Activated T-helper 2 cell treated with anti-CD3 and anti-CD28 coated beads, Interferon-gamma antibody, Interleukin-2, Interleukin-4, amounts not matched to agents 10 μg/mL and 5 μg/mL and 100 μg/mL, durations not matched to agents 14 hours and 24 hours and 36 hours (primary cell): ENCODE measurements at regions not wholly inside any gene's neighbourhood (a gene's known extent, or its start where the extent isn't known, plus 50 kb on each side); places are given as distances from the start of the nearest gene placed in this dataset.
"Not testable (repeated sequence)": the region's sequence is repeated elsewhere in the genome, so short reads cannot be mapped to it uniquely, and the experiment has no call there.

ENCODE experiments used
- DNase-seq: peaks from one replicate; pipeline ENCODE4 v3.0.0; 2021; ENCODE audit warnings: low spot score
- H3K27ac Mint-ChIP-seq: one replicate; pipeline ENCODE4 v1.8.0; 2021; ENCODE audit warnings: mixed read lengths
- H3K27me3 Mint-ChIP-seq: one replicate; pipeline ENCODE4 v1.8.0; 2021; ENCODE audit warnings: low read depth, mixed read lengths
- H3K36me3 Mint-ChIP-seq: one replicate; pipeline ENCODE4 v1.8.0; 2021; ENCODE audit warnings: low read depth, mixed read lengths
- H3K4me1 Mint-ChIP-seq: one replicate; pipeline ENCODE4 v1.8.0; 2021; ENCODE audit warnings: low read depth, mixed read lengths
- H3K4me3 Mint-ChIP-seq: one replicate; pipeline ENCODE4 v1.8.0; 2021; ENCODE audit warnings: low read depth, mild to moderate bottlenecking, moderate library complexity, mixed read lengths
- H3K9me3 Mint-ChIP-seq: one replicate; pipeline ENCODE4 v1.8.0; 2021; ENCODE audit warnings: mixed read lengths
- intact Hi-C: fragments of 100-400 bp; cut with micrococcal nuclease; formaldehyde crosslinking; loops from one replicate; pipeline ENCODE4 v1.15.1; 2023

DNA sequence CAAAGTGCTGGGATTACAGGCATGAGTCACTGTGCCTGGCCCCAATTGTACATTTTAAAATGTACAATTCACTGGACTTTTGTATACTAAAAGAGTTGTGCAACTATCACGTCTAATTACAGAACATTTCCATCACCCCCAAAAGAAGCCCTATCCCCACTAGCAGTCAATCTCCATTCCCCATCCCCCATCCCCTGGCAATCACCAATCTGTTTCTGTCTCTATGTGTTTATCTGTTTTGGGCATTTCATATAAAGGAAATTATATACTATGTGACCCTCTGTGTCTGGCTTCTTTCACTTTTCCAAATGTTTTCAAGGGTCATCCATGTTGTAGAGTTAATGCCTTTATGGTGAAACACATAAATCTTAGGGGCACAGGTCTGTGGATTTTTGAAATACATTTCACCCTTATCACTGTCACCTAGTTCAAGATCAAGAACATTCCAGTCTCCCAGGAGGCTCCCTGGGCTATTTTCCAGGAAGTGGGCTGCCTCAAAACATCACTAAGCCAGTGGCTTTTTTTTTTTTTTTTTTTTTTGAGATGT lies 129.2 kb downstream of the CRLF3 start:
- intact Hi-C loops, H3K9me3 Mint-ChIP-seq, H3K27ac Mint-ChIP-seq, H3K36me3 Mint-ChIP-seq, H3K4me3 Mint-ChIP-seq, H3K4me1 Mint-ChIP-seq, DNase-seq: not testable (repeated sequence)
- peaks cover 10% of the 10 kb centered on the region for H3K27me3 Mint-ChIP-seq

DNA sequence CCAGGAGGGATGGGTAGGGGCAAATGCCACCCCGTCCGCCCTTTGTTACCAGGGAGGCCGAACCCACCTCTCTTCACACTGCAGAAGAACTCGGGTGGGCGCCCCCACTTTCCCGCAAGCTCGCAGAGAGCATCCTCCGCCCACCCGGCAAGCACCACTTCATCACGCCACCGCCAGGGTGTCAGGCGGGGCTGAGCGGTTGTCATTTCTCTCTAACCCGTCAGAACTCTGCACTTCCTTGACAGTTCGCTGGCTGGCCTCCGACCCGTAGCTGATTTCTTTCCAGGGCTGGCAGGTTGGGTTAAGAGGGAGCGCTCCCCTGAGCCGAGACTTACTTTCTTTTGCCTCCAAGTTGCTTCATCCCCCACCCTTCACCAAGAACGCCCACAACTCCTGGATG lies 130.7 kb downstream of the CRLF3 start:
- peak; percentile 36 for DNase-seq
- H3K4me3 Mint-ChIP-seq = peak overlapping the region; percentile 33
- H3K27ac Mint-ChIP-seq, H3K9me3 Mint-ChIP-seq, H3K4me1 Mint-ChIP-seq, intact Hi-C loops, H3K36me3 Mint-ChIP-seq, H3K27me3 Mint-ChIP-seq: not testable (repeated sequence)

DNA sequence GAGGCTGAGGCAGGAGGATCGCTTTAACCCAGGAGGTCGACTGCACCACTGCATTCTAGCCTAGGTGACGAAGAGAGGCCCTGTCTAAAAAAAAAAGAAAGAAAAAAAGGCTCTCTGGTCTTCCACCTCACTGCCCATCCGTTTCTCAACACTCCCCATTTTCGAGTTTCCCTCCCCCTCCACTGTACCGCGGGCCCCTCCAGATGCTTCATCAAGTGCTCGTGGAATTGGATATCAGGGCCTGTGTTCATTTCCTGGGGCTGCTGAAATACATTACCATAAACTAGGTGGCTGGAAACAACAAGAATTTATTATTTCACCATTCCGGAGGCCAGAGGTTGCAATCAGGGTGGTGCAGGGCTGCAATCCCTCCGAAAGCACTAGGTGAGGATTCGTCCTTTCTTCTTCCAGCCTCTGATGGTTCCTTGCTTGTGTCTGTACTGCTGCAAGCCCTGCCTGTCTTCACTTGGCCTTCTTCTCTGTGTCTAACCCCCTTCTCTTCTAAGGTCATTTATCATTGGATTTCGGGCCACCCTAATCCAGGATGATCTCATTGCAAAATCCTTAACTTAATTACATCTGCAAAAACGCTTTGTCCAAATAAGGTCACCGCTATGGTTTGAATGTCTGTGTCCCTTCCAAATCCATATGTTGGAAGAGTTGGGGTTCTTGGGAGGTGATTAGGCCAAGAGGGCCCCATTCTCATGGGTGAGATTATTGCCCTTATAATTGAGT lies 135.1 kb downstream of the CRLF3 start:
- H3K36me3 Mint-ChIP-seq, H3K9me3 Mint-ChIP-seq, DNase-seq, H3K27ac Mint-ChIP-seq, intact Hi-C loops, H3K4me3 Mint-ChIP-seq: not testable (repeated sequence)
- H3K27me3 Mint-ChIP-seq = peaks cover 16% of the 10 kb centered on the region
- peaks cover 11% of the 10 kb centered on the region for H3K4me1 Mint-ChIP-seq

DNA sequence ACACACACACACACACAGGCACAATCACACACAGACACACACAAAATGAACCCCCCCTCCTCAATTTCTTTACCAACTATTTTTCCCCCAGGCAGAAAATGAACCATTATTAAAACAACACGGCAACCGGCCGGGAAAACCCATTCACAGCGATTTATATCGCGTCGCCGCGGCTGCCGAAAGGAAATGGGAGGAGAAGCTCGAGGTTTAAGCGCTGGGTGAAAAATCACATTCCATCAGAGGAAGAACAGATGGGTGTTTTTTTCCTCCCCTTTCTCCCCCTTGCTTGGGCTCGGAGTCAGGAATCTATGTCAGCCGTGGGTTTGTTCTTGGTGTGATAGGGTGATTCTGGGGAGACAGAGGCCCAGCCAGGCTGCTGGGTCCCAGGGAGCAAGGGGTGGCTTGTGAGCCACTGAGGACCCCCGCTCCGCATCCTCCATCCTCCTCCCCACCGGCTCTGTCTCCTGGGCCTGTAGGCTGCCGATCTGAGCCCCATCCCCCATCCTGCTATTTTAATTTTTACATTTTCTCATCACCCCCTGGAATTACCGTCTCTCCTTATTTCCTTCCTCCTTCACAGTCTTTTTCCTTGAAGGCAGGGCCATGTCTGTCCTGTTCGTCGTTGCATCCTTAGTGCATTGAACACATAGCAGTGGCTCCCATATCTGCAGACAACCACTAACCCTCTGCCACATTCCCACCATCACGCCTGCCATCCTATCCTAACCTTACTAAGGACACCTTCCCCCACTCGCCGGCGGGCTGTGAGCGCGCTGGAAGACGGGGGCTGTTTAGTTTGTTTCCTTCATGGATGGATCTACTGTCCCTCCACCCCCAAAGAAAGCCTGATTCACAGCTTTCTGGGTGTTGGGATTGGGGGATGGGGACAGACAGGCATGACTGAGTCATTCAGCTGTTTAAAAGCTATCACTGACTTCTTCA lies 137.7 kb downstream of the CRLF3 start:
- intact Hi-C loops, H3K9me3 Mint-ChIP-seq, H3K4me1 Mint-ChIP-seq, H3K4me3 Mint-ChIP-seq, H3K27ac Mint-ChIP-seq, H3K36me3 Mint-ChIP-seq, DNase-seq: not testable (repeated sequence)
- H3K27me3 Mint-ChIP-seq = peaks cover 11% of the 10 kb centered on the region

DNA sequence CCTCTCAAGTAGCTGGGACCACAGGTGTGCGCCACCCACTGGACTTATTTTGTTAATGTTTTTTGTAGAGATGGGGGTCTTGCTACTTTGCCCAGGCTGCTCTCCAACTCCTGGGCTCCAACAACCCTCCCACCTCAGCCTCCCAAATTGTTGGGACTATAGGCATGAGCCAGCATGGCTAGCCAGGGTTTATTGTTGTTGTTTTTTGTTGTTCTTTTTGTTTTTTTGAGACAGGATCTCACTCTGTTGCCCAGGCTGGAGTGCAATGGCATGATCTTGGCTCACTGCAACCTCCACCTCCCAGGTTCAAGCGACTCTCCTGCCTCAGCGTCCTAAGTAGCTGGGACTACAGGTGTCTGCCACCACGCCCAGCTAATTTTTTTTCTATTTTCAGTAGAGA lies 142.2 kb downstream of the CRLF3 start:
- H3K4me1 Mint-ChIP-seq, intact Hi-C loops, H3K36me3 Mint-ChIP-seq, H3K9me3 Mint-ChIP-seq, H3K4me3 Mint-ChIP-seq, DNase-seq, H3K27ac Mint-ChIP-seq: not testable (repeated sequence)
- H3K27me3 Mint-ChIP-seq = peaks cover 13% of the 10 kb centered on the region

DNA sequence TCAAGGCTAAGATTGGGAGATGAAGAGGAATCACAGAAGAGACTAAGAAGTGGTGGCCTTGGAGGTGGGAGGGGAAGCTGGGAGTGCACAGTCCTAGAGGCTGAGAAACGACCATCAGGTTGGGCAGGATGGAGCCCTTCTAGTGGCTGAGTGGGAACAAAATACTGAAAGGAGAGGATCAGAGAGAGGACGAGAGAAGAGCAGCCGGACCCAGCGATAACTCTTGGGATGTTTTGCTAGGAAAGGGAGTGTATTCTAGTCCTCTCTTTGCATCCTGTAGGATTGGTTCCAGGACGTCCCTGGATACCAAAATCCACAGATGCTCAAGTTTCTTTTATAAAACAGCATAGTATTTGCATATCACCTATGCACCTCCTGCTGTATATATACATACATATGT lies 143.8 kb downstream of the CRLF3 start:
- H3K4me3 Mint-ChIP-seq, H3K27me3 Mint-ChIP-seq, H3K27ac Mint-ChIP-seq, H3K9me3 Mint-ChIP-seq, DNase-seq, H3K4me1 Mint-ChIP-seq, H3K36me3 Mint-ChIP-seq, intact Hi-C loops: not testable (repeated sequence)

DNA sequence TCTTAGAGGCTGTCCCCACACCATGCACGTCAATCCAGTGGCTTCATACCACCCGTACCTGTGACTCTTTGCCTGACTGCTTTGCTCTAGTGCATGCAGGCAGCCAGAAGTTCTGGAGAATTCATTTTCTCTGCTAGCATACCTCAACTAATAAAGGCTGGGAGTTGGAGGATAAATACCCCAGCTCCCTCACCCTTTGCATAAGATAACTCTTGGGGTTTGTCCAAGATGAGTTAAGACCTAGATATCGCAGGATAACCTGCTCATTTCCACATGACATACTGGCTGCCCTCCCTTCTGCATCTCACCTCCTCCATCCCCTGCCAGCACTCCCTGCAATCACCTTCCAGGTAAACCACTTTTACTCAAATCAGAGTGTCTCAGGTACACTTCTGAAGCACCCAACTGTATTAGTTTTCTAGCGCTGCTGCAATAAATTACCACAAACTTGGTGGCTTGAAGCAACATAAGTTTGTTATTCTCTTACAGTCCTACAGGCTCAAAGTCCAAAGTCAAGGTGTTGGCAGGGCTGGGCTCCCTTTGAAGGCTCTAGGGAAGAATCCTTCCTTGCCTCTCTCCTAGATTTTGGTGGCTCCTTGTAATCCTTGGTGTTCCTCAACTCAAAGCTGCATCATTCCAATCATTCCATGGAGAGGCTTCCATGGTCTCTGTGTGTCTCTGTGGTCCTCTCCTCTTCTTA lies 146.8 kb downstream of the CRLF3 start:
- Mint-ChIP-seq H3K27me3 (peaks cover 2% of the 10 kb centered on the region), H3K9me3 (peaks cover 10% of the 10 kb centered on the region), H3K36me3 (no peaks in the 10 kb centered on the region), H3K4me3 (no peak overlapping the region), H3K4me1 (no peaks in the 10 kb centered on the region), H3K27ac (no peak overlapping the region)
- intact Hi-C loops = no loop called here
- no peak for DNase-seq

DNA sequence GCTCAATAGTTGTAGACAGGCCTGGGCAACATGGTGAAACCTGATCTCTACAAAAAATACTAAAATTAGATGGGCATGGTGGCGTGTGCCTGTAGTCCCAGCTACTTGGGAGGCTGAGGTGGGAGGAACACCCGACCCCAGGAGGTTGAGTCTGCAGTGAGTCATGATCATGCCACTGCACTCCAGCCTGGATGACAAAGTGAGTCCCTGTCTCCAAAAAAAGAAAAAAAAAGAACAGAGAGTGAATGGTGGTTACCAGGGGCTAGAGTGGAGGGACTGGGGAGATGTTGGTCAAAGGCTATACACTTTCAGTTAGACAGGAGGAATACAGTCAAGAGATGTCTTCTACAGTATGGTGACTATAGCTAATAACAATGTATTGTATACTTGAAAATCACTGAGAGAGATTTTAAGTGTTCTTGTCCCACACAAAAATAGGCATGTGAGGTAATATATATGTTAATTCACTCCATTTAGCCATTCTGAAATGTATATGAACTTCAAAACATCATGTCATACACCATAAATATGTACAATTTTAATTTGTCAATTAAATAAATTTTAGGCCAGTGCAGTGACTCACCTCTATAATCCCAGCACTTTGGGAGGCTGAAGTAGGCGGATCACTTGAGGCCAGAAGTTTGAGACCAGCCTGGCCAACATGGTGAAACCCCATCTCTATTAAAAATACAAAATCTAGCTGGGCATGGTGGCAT lies 148.6 kb downstream of the CRLF3 start:
- H3K4me1 Mint-ChIP-seq, H3K27me3 Mint-ChIP-seq, H3K27ac Mint-ChIP-seq, H3K36me3 Mint-ChIP-seq, intact Hi-C loops, H3K4me3 Mint-ChIP-seq, DNase-seq: not testable (repeated sequence)
- peaks cover 10% of the 10 kb centered on the region for H3K9me3 Mint-ChIP-seq

DNA sequence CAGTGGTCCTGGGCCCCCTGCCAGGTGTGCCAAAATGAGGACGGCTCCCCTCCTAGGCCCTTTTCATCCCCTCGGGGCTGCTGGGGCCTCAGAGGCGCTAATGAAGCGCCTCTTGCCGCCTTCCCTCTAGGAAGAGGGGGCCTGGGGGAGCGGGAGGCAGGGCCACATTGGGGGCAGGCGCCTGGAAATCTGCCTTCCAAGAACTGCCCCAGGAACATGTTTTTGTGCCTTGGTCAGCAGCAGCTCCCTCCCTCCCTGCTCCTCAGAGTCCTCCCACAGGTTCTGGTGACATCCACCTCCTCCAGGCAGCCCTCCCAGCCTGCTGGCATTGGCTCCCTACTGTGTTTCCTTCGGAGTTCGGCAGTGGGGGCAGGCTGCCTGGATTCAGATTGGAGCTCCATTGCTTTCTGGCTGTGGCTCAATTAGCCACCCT lies 155.3 kb downstream of the CRLF3 start:
- H3K9me3 Mint-ChIP-seq, H3K27ac Mint-ChIP-seq, H3K36me3 Mint-ChIP-seq, DNase-seq, H3K27me3 Mint-ChIP-seq, H3K4me1 Mint-ChIP-seq, intact Hi-C loops, H3K4me3 Mint-ChIP-seq: not testable (repeated sequence)

DNA sequence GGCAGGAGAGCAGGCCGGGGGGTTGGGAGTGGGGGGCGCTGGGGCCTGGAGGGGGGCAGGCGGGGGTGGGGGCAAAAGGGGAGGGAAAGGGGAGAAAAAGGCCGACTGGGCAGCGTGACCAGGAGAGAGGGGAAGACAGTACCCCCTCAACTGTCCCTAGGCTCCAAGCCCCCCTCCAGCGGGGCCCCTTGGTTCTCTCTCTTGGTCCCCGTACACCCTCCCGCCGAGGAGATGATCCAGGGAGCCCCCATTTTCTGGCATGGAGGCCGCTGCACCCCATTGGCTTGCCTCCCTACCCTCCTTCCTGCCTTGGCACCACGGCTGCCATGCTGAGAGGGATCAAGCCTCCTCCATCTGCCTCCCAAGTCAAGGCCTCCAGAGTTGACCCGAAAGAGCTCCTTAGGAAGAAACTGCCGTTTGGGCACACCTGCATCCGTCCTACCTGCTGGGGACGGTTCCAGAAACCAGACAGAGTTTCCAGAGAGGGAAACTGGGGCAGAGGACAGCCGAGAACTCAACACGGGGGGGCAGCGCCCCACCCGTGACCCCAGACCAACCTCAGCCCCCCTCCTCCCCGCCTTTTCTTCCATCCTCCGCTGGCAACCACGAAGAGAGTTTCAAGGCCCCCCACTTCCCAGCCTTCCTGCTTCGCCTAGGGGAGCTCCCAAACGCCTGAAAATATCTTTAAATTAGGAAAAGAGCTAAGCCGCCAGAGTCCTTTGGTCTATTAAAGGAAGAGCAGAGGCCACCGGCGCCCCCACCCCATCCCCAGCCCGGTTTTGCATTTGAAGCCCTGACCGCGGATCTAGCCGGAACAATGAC lies 155.9 kb downstream of the CRLF3 start:
- not testable (repeated sequence) for H3K4me3 Mint-ChIP-seq

DNA sequence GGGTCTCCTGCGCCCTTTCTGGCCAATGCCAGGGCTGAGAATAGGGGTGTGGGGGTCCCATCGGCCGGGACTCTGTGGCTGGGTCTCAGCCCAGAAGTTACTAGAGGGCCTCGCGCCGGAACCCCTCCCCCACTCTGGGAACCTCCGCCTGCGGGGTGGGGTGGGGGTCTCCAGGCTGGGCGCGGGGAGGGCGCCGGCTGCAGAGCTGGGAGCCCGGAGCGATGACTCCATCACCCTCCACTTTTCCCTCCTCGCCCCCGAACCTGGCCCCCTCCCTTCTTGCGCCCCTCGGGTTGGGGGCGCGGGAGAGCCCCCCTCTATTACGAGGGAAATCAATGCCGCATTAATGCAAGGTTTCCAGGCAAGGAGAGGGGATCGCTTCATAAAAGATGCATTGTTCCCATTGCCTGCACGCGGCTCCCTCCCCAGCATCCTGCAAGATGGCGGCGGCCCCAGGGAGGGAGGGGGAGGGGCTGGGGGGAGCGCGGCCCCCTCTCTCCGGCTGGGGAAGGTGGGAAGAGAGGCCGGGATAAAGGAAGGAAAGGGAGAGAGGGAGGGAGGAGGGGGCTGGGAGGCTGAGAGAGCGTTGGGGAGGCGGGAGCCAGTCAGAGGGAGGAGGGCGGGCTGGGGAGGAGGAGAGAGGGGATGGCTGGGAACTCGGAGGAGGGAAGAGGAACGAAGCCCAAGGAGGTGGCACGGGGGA lies 156.7 kb downstream of the CRLF3 start:
- H3K9me3 Mint-ChIP-seq, H3K27me3 Mint-ChIP-seq, H3K36me3 Mint-ChIP-seq, H3K27ac Mint-ChIP-seq, DNase-seq, intact Hi-C loops, H3K4me3 Mint-ChIP-seq, H3K4me1 Mint-ChIP-seq: not testable (repeated sequence)

More for the DNA sequence above, 155.9 kb downstream of the CRLF3 start:
- intact Hi-C loops, H3K4me1 Mint-ChIP-seq, DNase-seq, H3K27me3 Mint-ChIP-seq, H3K27ac Mint-ChIP-seq, H3K9me3 Mint-ChIP-seq, H3K36me3 Mint-ChIP-seq: not testable (repeated sequence)
